ENCODE measurements at regions not wholly inside any gene's neighbourhood (a gene's known extent, or its start where the extent isn't known, plus 50 kb on each side); places are given as distances from the start of the nearest gene placed in this dataset.

DNA sequence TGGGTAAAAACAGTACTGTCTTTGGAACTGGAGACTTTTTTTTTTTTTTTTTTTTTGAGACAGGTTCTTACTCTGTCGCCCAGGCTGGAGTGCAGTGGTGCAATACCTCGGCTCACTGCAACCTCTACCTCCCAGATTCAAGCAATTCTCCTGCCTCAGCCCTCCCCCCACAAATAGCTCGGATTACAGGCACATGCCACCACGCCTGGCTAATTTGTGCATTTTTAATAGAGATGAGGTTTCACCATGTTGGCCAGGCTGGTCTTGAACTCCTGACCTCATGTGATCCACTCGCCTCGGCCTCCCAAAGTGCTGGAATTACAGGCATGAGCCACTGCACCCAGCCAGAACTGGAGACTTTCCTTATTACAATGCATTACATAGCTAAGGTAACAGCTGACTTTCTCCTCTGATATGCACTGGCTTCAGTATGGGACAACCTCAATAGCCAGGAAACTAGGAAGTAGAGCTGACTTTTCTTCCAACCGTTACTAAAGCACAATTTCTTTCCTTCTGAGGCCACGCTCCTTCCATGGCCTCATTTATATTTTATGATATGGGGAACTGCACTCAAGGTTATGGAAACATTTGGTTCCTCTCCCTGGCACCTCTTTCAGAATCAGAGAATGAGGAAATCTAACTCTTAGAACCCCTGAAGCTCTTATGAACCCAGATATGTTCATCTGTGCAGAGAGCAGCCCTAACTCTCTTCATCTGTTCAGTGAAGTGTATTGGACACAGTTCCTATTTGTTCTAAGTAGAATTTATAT lies 53.5 kb upstream of the FAM9B start:
- peak; percentile 11 for DNase-seq

GRCh38 chrX:9088896-9089295 lies 55.0 kb upstream of the FAM9B start:
- DNase-seq, result no peak

GRCh38 chrX:9090766-9091165 lies 56.8 kb upstream of the FAM9B start:
- no peak for DNase-seq

GRCh38 chrX:9091258-9091657 lies 57.3 kb upstream of the FAM9B start:
- DNase-seq, result no peak

GRCh38 chrX:9102956-9103355 lies 69.0 kb upstream of the FAM9B start:
- DNase-seq, result no peak

DNA sequence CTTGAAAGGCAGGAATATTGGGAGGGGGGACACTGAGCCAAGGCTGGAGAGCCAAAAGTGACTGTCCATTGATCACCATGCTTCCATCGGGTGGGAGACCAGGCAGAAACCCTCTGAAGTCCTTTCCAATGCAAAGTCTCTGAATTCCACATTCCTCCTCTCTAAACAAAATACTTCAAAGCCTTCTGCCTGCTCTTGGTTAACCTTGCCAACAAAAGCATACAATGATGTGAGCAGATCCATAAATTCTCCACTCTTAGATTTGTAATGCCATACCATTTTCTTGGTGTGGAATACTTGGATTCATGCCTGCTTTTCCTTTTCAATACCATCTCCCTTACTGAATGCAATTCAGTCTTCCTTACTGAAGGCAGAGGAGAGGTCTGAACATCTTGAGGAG lies 74.1 kb upstream of the FAM9B start:
- no peak for DNase-seq

GRCh38 chrX:9110808-9111207 lies 76.9 kb upstream of the FAM9B start:
- no peak for DNase-seq

- DNase-seq, result no peak
Measured at GRCh38 chrX:9114245-9114644, 80.3 kb upstream of the FAM9B start.

DNA sequence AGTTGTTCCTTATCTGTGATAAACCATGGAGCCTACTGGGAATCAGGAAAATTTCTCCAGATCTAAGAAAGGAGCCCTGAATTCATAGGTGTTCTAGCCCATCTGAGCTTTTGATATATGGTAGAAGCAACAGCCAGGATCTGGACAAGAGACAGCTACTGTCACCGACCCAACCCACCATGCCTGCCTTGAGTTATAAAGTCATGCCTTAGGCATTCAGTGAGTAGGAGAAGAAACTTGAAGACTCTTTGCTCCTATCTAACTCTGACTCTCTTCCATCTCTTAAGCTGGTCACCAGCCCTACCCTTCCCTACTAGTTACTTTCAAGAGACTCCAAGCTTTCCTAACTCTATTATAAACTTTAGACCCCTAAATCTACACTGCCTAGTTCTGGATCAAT lies 83.9 kb upstream of the FAM9B start:
- DNase-seq, result no peak

GRCh38 chrX:9122519-9123245 lies 88.8 kb upstream of the FAM9B start:
- no peak for DNase-seq

GRCh38 chrX:9127986-9128385 lies 94.1 kb upstream of the FAM9B start:
- DNase-seq, result no peak

DNA sequence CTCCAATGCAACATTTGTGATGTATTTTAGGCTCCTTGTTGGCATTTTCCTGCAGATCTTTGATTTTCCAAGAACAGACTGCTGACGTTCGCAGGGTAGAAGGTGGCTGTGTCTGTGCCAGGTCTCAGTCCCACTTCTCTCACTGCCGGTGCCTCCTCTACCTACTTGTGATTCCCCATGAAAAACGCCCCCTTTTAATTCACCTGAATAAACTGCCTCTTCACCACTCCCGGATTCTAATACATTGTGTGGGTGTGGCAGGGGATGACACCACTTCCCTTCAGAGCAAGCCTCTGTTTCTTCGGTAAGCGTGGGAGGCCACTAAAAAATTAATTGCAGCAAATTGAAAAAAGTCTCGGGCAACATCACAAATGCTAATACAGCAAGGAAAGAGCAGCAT lies 96.1 kb upstream of the FAM9B start:
- no peak for DNase-seq

- no peak for DNase-seq
Measured at GRCh38 chrX:9131066-9131465, 97.1 kb upstream of the FAM9B start.

- DNase-seq, result no peak
Measured at GRCh38 chrX:9132036-9132638, 98.2 kb upstream of the FAM9B start.

- DNase-seq, result no peak
Measured at GRCh38 chrX:9133426-9133825, 99.5 kb upstream of the FAM9B start.

DNA sequence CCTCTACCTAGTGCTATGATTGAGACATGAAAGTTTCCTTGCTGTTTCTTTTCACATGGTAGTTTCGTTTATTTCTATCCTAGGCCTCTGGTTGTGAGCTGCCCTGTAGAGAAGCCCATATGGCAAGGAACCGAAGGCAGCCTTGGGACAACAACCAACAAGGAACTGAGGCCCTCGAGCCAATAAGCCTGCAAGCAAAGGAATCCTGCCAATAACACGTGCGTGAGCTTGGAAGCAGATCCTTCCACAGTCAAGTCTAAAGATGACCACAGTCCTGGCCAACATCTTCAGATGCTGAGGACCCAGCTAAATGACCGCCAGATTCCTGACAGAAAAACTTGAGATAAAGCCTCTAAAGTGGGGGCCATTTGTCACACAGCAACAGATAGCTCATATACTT lies 100.4 kb upstream of the FAM9B start:
- DNase-seq, result no peak

DNA sequence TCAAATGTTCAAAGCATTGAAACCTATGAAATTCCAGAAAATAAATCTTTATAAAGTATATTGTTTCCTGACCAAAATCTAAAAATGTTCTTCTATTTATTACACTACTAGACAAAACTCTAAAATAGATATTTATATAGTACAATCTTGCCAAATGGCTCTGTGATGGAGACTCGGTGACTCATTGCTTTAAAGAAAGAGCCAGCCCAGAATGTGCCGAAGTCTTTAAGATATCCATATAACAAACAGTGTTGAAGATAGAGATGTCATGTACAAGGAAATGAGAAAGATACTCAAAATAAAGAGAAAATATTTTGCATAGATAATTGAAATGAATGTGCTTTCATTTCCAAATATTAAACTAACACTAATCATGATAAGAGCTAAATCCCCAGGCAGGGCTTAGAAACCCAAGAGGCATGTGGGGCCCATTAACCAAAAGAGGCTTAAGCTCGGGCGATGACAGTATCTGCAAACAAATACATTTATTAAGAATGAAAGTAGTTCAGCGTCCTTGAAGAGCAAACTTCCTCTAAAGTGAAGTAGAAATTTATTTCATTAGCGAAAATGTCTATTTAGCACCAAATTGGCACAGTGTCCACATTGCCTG lies 102.1 kb upstream of the FAM9B start:
- DNase-seq, result no peak

GRCh38 chrX:9137152-9137551 lies 103.2 kb upstream of the FAM9B start:
- no peak for DNase-seq

DNA sequence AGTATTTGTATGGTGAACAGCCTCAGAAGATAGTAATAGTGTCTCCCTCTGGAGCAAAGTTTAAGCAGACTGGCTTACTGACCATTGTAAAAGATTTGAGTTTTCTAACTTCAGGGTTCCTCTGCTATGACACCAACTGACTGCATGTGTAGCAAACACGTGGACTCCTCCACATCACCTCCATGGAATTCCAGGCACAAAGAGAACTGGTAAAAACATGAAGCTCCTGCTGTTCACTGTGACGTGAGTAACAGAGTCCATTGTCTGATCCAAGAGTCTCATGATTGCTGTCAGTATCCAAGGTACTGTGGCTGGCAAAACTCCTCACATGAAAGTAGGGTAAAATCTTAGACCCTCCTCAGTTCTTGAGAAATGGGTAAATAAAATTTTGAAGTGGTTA lies 107.6 kb upstream of the FAM9B start:
- DNase-seq, result no peak

GRCh38 chrX:9144701-9145241 lies 110.8 kb upstream of the FAM9B start:
- no peak for DNase-seq

- DNase-seq, result no peak
Measured at GRCh38 chrX:9146657-9147056, 112.7 kb upstream of the FAM9B start.

DNA sequence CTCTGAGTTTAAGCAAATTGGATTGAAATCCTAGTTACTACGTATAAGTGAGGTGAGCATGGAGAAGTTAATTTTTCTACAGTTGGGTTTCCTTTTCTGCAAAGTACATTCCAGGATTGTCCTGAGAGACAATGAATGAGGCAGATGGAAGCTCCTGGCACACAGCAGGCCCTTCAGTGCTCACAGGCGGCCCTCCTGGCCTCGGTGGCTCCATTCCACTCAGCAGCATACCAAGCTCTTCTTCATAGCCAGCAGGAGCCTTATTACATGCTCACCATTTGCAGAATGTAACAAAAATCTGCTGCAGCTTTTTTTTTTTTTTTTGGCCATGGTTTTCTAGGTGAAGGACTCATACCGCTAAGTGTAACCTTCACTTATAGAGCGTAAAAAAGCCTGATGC lies 113.2 kb upstream of the FAM9B start:
- no peak for DNase-seq

- no peak for DNase-seq
Measured at GRCh38 chrX:9147726-9148125, 113.8 kb upstream of the FAM9B start.
